GM21619 (cell line): ENCODE measurements at regions not wholly inside any gene's neighbourhood (a gene's known extent, or its start where the extent isn't known, plus 50 kb on each side); places are given as distances from the start of the nearest gene placed in this dataset.

Experiments
- ATAC-seq: cut with Tn5 transposase; IDR thresholded peaks from one replicate; pipeline ENCODE4 v1.9.1; 2021; ENCODE audit not compliant: unreplicated experiment

- no peak for ATAC-seq
These were observed 267.3 kb downstream of the MTRR start for GRCh38 chr5:8136271-8136670.

DNA sequence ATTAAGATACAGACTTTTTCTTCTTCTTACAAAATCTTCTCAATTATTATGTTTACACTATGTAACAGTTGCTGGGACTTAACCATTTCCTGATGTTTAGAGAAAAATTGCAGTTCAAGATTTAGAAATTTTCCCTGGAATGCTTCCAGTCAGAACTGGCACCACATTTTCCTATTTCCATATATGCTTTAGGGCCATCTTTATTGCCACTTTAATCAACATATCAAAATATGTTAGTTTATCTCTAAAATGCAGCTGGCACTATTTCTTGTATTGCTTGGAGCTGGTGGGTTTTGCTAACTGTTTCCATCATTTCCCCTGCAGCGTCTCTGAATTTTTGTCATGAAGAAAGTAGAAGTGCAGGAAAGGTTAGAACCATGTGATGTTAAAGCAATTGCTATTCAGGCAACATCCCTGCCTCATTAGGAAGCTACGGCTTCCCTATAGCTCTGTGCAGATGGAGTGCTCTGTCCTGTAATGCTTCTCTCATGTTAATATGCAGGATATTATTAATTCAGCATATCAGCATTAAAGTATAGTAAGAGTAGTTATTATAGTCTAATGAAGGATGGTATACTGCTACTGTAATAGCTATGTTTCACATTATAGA lies 269.1 kb downstream of the MTRR start:
- no peak for ATAC-seq

- ATAC-seq = no peak
These were observed 269.9 kb downstream of the MTRR start for GRCh38 chr5:8138884-8139283.

GRCh38 chr5:8150791-8151190 lies 281.8 kb downstream of the MTRR start:
- ATAC-seq = no peak

GRCh38 chr5:8156706-8157105 lies 287.8 kb downstream of the MTRR start:
- no peak for ATAC-seq

DNA sequence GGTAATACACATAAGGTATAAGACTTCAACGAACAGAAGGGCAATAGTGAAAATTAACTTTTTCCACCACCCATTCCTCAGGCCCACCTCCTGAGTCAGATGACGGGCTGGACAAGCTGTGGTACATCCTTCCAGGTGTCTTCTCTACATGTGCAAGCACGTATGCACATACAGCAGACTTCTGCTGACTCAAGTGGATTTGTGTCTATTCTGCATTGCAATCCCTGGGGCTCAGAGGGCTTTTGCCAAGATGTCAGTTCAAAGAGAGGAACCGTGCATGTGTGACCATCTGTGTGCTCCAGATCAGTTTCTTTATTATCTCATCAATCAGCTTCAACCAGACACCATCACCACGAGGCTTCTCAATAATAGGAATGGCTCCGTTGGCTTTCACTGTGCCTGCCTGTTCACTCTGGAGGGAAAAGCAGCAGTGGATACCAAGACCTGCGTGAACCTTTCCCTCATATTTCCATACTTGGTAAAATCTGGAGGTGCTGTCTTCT lies 288.4 kb downstream of the MTRR start:
- no peak for ATAC-seq

DNA sequence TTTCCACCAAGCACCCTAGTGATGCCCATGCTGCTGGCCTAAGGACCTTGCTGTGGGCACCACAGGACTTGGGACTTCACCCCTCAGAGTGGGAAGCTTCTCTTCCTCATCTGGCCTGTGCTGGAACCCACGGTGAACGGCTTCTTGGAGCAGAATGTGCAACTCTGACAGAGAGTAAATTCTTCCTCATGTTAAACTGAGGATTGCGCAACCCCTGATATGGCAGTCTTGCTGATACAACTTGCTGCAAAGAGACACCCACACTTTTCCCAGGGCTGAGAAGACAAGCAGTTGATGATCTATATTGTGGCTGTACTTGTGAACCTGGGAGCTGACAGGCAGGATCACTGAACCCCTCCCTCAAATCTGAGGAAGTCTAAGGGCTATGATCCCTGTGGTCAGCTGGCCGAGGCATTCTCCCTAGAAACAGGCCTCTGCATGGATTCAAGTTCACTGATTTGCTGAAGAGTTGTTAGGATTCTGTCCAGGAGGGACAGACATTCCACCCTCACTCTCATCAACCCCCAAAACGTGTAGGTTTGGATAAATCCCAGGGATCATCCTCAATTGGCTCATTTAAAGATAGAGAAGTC lies 307.2 kb downstream of the MTRR start:
- ATAC-seq = no peak

GRCh38 chr5:8184455-8185063 lies 315.6 kb downstream of the MTRR start:
- ATAC-seq = peak; percentile 93

- ATAC-seq = no peak
These were observed 316.9 kb downstream of the MTRR start for GRCh38 chr5:8185852-8186251.

GRCh38 chr5:8188874-8189565 lies 320.1 kb downstream of the MTRR start:
- ATAC-seq = no peak

DNA sequence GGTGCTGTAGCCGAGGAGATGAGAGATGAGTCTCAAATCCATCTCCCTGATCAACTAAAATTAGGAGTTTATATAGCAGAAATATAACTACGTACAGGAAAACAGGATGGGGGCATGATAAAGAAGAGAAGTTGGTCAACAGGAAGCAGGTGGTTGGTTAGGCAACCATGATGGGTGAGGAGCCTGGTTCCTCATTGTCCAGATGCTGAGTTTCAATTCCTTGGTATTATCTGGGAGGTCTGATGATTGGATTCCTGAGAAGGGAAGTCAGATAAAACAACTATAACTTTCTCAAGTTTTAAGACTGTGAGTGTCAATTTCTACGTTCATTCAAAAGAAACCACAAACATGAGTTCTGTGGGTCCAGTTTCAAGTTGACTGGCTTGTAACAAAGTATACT lies 323.9 kb downstream of the MTRR start:
- ATAC-seq = no peak

DNA sequence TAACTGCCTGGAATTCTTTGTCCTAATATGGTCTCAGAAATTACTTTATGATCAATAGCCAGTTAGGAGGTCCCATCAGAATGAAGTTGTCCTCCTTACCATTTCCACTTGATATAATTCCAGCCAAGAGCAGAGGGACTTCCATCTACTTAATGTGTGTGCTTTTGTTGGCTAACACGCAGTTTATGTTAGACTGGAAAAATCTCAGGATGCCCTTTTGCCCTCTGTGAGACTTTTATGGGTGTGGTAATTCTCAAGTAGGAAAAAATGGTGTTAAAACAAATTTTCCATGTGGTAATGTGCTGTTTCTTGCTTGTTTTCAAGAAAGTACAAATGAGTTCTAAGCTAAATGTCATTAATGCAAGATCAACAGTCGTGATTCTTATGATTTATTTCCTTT lies 327.1 kb downstream of the MTRR start:
- ATAC-seq = no peak

GRCh38 chr5:8208307-8208706 lies 339.4 kb downstream of the MTRR start:
- no peak for ATAC-seq

- ATAC-seq = no peak
These were observed 340.6 kb downstream of the MTRR start for GRCh38 chr5:8209500-8209899.

- ATAC-seq = no peak
These were observed 344.8 kb downstream of the MTRR start for GRCh38 chr5:8213701-8214240.

- no peak for ATAC-seq
These were observed 348.0 kb downstream of the MTRR start for GRCh38 chr5:8216921-8217320.

DNA sequence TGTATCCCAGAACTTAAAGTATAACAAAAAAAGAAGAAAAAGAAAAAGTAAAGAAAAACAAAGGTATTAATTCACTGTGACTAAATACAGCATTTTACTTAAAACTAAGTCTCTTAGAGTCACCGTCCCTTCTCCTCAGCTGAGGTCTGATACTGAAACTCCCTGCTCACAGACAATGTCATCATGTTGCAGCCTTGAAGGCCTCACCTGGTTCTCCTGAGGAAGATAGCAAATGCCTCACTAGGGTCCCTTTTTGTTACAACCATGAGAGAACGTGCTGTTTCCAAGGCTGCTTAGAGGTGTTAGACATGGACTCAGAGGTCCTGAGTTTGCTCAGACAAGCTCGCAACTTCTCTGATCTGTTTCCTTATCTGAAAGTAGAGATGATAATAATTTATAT lies 357.2 kb downstream of the MTRR start:
- ATAC-seq = no peak

DNA sequence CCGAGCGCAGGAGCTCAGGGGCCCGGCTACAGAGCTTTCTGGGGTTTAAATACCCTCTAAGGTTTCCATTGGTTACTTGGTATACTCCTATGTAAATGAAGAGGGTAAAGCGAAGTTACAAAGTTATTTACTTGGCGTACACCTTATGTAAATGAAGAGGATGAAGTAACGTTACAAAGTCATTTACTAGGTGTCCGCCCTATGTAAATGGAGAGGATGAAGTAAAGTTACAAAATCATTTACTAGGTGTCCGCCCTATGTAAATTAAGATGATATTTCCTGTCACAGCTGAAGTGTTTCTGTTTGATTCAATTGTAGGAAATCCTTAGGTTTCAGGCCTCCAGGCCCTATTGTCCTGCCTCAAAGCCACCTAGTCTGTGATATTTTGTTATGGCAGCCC lies 358.2 kb downstream of the MTRR start:
- ATAC-seq = no peak

GRCh38 chr5:8229551-8229950 lies 360.6 kb downstream of the MTRR start:
- ATAC-seq = no peak

- ATAC-seq = no peak
These were observed 361.9 kb downstream of the MTRR start for GRCh38 chr5:8230868-8231267.

DNA sequence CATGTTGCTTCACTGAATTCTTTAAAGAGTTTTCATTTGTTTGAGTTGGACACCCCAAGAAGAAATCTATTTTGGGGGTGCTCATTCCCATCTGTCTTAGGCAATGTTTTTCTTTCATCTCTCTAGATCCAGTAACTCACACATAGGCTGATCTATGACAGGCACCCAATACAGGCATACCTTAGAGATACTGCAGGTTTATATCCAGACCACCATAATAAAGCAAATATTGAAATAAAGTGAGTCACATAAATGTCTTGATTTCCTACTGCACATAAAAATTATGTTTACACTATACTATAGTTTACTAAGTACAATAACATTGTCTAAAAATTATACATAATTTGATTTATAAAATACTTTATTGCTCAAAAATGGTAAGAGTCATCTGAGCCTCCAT lies 364.5 kb downstream of the MTRR start:
- ATAC-seq = no peak
